ENCODE measurements at regions not wholly inside any gene's neighbourhood (a gene's known extent, or its start where the extent isn't known, plus 50 kb on each side); places are given as distances from the start of the nearest gene placed in this dataset.

- TF ChIP-seq CTCF (IDR thresholded peaks at IDR 0.05 in 2 of 3, conservative IDR thresholded peaks at IDR 0.05 in 1 of 3; ENCODE audit: control insufficient read depth in 2 of 3, extremely low read depth in 1 of 3, insufficient read depth in 1 of 3, low read depth in 3 of 3, low read length in 3 of 3), result peak in 2 of 3 experiments; percentile 9 to 22; a peak in 2 of 6 replicates
- no peak for TF ChIP-seq POLR2A (IDR thresholded peaks at IDR 0.05; ENCODE audit: low read depth, low read length)
- no peak for TF ChIP-seq ZNF24 (IDR thresholded peaks at IDR 0.05)
- no peak for TF ChIP-seq CEBPB (IDR thresholded peaks at IDR 0.05; ENCODE audit: borderline replicate concordance in 1 of 2, low read depth in 2 of 2, low read length in 2 of 2)
- TF ChIP-seq, protein P1, sequence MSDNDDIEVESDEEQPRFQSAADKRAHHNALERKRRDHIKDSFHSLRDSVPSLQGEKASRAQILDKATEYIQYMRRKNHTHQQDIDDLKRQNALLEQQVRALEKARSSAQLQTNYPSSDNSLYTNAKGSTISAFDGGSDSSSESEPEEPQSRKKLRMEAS (IDR thresholded peaks at IDR 0.05; ENCODE audit: low read depth, low read length), result no peak
- TF ChIP-seq PAX8 (IDR thresholded peaks at IDR 0.05), result no peak
- no peak for TF ChIP-seq ZZZ3 (IDR thresholded peaks at IDR 0.05; ENCODE audit: control insufficient read depth, insufficient read length, low read depth)
- TF ChIP-seq BHLHE40 (IDR thresholded peaks at IDR 0.05; ENCODE audit: borderline replicate concordance in 1 of 2, low read depth in 2 of 2, low read length in 1 of 2), result no peak
- TF ChIP-seq, protein P2, sequence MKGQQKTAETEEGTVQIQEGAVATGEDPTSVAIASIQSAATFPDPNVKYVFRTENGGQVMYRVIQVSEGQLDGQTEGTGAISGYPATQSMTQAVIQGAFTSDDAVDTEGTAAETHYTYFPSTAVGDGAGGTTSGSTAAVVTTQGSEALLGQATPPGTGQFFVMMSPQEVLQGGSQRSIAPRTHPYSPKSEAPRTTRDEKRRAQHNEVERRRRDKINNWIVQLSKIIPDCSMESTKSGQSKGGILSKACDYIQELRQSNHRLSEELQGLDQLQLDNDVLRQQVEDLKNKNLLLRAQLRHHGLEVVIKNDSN (IDR thresholded peaks at IDR 0.05; ENCODE audit: borderline replicate concordance, extremely low read length, insufficient read depth, low read depth, low read length), result no peak
- no peak for TF ChIP-seq STAT1 (conservative IDR thresholded peaks at IDR 0.05)
- no peak for TF ChIP-seq SUPT20H (IDR thresholded peaks at IDR 0.05; ENCODE audit: borderline replicate concordance, control insufficient read depth, low read depth, low read length)
- TF ChIP-seq FOXM1 (IDR thresholded peaks at IDR 0.05; ENCODE audit: low read depth, low read length), result no peak
These were observed 121.1 kb upstream of the TMEM45B start for GRCh38 chr11:129694538-129694937.
